ENCODE measurements at regions not wholly inside any gene's neighbourhood (a gene's known extent, or its start where the extent isn't known, plus 50 kb on each side); places are given as distances from the start of the nearest gene placed in this dataset.
"Not testable (repeated sequence)": the region's sequence is repeated elsewhere in the genome, so short reads cannot be mapped to it uniquely, and the experiment has no call there.

- DNase-seq (ENCODE audit: low read depth in 2 of 2) = no peak
Observed at GRCh38 chrX:16319929-16320328, 152.6 kb downstream of the MAGEB17 start.

- no peak for DNase-seq (ENCODE audit: low read depth in 2 of 2)
Observed at GRCh38 chrX:16320765-16321355, 153.6 kb downstream of the MAGEB17 start.

- DNase-seq (ENCODE audit: low read depth in 2 of 2) = no peak
Observed at GRCh38 chrX:16333453-16333852, 166.2 kb downstream of the MAGEB17 start.

DNA sequence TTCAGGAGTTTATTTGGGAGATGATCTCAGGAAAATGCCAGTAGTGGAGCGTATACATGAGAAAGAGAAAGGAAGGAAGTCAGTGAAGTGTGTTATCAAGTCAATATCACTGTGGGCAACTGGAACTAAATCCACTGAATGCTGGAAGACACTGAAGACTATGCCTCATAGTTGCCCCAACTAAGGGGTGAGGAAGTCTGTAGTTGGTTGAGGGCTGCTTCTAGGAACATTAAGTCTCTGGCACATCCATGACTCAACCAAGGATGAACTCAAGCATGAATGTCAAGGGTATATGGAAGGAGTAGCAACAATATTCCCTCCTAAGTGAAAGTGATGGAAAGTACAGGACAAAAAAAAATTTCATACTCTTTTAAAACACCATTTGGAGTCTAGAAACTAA is 167.9 kb downstream of the MAGEB17 start:
- DNase-seq (ENCODE audit: low read depth in 2 of 2) = no peak

- DNase-seq (ENCODE audit: low read depth in 2 of 2) = no peak
Observed at GRCh38 chrX:16347968-16348670, 180.8 kb downstream of the MAGEB17 start.

DNA sequence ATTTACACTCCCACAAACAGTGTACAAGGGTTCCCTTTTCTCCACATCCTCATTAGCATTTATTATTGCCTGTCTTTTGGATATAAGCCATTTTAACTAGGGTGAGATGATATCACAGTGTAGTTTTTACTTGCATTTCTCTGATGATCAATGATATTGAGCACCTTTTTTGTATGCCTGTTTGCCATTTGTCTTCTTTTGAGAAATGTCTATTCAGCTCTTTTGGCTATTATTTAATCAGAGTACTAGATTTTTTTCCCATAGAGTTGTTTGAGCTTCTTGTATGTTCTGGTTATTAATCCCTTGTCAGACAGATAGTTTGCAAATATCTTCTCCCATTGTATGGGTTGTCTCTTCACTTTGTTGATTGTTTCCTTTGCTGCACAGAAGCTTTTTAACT is 190.6 kb downstream of the MAGEB17 start:
- no peak for DNase-seq (ENCODE audit: low read depth in 2 of 2)

DNA sequence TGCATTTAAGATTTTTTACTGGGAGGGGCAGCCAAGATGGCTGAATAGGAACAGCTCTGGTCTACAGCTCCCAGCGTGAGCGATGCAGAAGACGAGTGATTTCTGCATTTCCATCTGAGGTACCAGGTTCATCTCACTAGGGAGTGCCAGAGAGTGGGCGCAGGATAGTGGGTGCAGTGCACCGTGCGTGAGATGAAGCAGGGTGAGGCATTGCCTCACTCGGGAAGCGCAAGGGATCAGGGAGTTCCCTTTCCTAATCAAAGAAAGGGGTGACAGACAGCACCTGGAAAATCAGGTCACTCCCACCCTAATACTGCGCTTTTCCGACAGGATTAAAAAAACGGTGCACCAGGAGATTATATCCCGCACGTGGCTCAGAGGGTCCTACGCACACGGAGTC is 192.8 kb downstream of the MAGEB17 start:
- not testable (repeated sequence) for DNase-seq (ENCODE audit: low read depth in 2 of 2)

DNA sequence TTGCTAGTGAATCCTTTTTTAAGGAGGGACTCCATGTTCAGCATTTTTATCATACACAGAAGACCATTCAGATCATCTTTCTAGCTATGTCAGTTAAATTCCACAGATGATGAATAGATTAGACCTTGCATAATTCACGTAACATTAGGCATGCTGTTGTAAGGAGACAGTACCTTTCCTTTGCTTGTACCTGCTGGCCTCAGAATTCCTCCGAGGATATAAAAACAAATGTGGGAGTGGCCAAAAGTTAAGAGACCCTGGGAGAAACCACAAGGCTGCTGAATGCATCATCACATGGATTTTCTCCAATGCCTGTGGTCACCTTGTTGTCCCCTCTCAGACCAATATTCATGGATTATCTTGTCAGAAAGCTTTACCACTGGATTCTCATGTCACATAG is 201.4 kb downstream of the MAGEB17 start:
- DNase-seq (ENCODE audit: low read depth in 2 of 2) = no peak

DNA sequence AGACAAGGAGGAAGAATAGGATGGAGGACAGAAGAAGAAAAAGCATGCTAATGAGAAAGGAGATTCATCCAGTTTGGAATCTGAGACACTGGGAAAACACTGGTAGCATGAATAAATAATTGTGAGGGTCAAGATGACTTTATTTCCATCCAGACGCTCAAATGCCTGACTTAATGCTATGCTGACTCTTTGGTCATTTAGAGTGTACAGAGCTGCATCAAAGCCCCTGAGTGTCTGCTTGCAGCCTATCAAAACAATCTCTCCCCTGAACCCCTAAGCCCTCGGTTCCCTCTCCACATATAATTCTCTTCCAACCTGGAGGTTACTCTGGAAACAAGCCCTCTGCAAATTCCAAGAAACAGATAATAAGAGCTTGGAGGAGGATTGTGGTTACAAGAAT is 208.8 kb downstream of the MAGEB17 start:
- DNase-seq (ENCODE audit: low read depth in 2 of 2) = no peak

GRCh38 chrX:16386126-16386525 is 218.8 kb downstream of the MAGEB17 start:
- DNase-seq (ENCODE audit: low read depth in 2 of 2) = no peak

- DNase-seq (ENCODE audit: low read depth in 2 of 2) = no peak
Observed at GRCh38 chrX:16392597-16392996, 225.3 kb downstream of the MAGEB17 start.

DNA sequence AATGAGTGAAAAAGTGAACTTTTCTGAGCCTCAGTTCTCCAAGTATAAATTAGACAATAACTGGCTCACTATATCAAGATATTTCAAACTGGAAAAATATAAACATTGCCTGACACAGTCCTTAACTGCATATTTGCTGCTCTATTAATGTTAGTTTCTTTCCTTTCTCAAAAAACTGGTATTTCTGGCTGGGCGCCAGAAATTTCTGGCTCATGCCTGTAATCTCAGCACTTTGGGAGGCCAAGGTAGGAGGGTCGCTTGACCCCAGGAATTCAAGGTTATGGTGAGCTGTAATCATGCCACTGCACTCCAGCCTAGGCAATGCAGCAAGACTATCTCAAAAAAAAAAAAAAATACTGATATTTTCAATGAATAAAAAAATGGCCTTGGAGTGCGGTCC is 227.0 kb downstream of the MAGEB17 start:
- DNase-seq (ENCODE audit: low read depth in 2 of 2) = no peak

DNA sequence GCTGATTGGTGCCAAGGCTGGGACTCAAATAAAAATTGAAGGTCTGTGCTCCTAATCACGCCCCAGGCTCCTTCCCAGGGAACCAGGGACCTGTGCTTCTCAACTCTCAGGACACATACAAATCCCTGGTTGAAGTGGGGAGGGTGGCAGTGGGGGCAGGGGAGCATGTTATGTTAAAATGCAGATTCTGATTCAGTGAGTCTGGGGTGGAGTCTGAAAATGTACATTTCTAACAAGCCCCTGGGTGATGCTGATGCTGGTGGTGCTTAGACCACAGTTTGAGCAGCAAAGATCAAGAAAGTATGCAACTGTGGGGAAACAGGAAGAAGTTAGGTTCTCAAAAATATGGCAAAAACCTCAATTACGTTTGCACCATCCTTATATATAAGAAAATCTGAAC is 236.5 kb downstream of the MAGEB17 start:
- no peak for DNase-seq (ENCODE audit: low read depth in 2 of 2)

DNA sequence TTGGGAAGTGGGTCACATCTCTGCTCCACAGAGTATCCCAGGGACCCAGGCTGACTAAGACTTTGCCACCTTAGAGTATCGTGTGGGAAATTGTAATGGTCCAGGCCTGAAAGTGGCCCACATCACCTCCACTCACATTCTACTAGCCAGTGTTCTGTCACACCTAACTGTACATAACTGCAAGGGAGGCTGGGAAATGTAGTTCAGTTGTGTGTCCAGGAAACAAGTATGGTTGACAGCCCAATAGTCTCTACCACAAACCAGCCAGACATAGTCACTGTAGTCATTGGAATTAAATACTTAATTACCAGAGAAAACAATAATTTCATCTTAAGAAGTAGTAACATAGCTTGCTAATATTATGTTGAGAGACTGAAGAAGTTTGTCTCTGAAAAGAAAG is 233.4 kb upstream of the S100G start:
- no peak for DNase-seq (ENCODE audit: low read depth in 2 of 2)

DNA sequence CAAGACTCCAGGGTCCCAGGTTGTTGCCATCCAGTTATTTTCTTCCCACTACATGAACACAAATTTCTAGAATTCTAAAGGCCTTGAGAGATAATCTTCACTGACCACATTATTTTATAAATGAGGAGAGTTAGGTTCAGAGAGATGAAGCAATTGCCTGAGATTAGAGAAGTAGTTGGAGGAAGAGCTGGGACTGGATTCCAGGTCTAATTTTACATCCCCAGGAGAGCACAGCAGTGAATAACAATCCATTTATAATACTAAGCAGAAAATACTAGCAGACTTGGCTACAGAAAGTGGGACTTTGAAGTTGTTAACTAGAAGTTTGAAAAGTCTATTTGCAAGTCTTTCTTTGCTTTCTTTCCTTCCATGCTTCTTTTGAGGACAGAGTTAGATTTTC is 231.3 kb upstream of the S100G start:
- no peak for DNase-seq (ENCODE audit: low read depth in 2 of 2)

GRCh38 chrX:16427668-16428067 is 222.3 kb upstream of the S100G start:
- DNase-seq (ENCODE audit: low read depth in 2 of 2) = no peak

DNA sequence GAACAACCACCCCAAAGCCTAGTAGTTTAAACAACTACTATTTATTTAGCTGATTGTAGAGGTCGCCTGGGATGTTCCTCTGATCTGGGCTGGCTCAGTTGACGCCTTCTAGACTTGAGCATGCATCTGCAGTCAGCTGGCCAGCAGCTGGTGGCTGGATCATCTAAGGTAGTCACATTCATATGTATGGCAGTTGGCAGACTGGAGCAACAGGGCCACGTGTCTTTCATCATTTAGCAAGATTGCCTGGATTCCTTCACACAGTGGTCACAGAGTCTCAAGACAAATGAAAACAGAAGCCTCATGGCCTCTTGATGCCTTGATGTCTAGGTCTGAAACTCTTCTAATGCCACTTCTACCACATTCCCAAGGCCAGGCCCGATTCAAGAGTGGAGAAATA is 220.6 kb upstream of the S100G start:
- DNase-seq (ENCODE audit: low read depth in 2 of 2) = no peak

GRCh38 chrX:16431266-16431665 is 218.7 kb upstream of the S100G start:
- DNase-seq (ENCODE audit: low read depth in 2 of 2) = no peak

DNA sequence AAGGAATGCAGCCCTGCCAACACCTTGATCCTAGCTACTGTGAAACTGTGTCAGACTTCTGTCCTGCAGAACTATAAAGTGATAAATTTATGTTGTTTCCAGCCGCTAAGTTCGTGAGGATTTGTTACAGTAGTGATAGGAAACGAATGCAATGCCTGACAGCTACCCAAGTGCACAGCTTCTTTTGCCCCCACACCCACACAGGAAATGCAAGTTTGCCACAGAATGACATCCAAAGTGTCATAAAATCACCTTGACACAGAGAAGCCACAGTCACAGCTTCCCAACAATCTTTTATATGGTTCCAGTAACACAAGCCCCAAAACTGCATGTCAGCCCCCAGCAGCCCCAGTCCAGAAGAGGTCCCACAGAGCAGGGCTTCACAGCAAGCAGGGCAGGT is 216.9 kb upstream of the S100G start:
- DNase-seq (ENCODE audit: low read depth in 2 of 2) = no peak

GRCh38 chrX:16435399-16435986 is 214.5 kb upstream of the S100G start:
- DNase-seq (ENCODE audit: low read depth in 2 of 2) = no peak

GRCh38 chrX:16436348-16437188 is 213.4 kb upstream of the S100G start:
- DNase-seq (ENCODE audit: low read depth in 2 of 2) = peak; percentile 17 to 65

GRCh38 chrX:16440446-16440845 is 209.5 kb upstream of the S100G start:
- no peak for DNase-seq (ENCODE audit: low read depth in 2 of 2)

DNA sequence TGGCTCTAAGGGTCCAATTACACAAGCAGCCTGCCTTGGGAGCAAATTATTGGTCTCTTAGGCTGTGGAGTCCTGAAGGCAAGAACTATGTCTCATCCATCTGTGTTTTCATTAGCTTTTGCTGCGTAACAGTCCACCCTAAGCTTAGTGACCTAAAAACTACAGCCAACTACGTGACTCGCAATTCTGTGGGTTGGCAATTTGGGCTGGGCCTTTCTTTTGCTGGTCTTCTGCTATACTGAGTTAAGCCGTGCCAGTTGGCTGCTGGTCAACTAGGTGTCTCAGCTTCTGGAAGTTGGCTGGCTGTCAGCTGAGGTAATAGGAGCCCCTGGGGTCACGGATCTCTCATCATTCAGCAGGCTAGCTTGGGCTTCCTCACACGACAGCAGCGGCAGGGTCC is 205.6 kb upstream of the S100G start:
- DNase-seq (ENCODE audit: low read depth in 2 of 2) = no peak
